Ovary (tissue), 7 donors: ENCODE measurements at regions not wholly inside any gene's neighbourhood (a gene's known extent, or its start where the extent isn't known, plus 50 kb on each side); places are given as distances from the start of the nearest gene placed in this dataset.

Experiments
- DNase-seq, 5 donors: peaks; one replicate each; pipeline ENCODE4 v3.0.0-alpha.2; 2019 to 2020
- H3K27ac ChIP-seq, 2 donors: fragments of 200-600 bp; one replicate each; pipeline versions ENCODE4 v1.5.1 to v1.8.0; 2019 to 2022
- H3K27me3 ChIP-seq: fragments of 200-600 bp; one replicate; pipeline ENCODE4 v1.8.0; 2022
- H3K36me3 ChIP-seq: fragments of 200-600 bp; sonication (generic); one replicate; pipeline ENCODE4 v1.5.1; 2019
- H3K4me1 ChIP-seq: one replicate; pipeline ENCODE4 v1.8.1; 2013; ENCODE audit warnings: mild to moderate bottlenecking, moderate library complexity; ENCODE audit not compliant: insufficient read depth
- H3K4me3 ChIP-seq: fragments of 200-600 bp; sonication (generic); one replicate; pipeline ENCODE4 v1.5.1; 2017
- H3K9me3 ChIP-seq, 2 donors: fragments of 200-600 bp in 1 of 2; sonication (generic) in 1 of 2; one replicate each; pipeline versions ENCODE4 v1.5.1 to v1.8.1; 2013 to 2019; ENCODE audit warnings: mild to moderate bottlenecking in 1 of 2, moderate library complexity in 1 of 2
- EP300 ChIP-seq: sonication (generic); formaldehyde crosslinking; IDR thresholded peaks from one replicate; pipeline ENCODE4 v1.6.1; 2017; ENCODE audit warnings: antibody characterized with exemption
- POLR2A ChIP-seq: fragments of 450-650 bp; IDR thresholded peaks from one replicate; pipeline ENCODE4 v1.6.1; 2017; ENCODE audit warnings: antibody characterized with exemption, mild to moderate bottlenecking, moderate library complexity
- WGBS, 3 donors: extraction: QIAGEN DNeasy Blood & Tissue Kit in 1 of 3; methylation state at CpG; one replicate each; pipeline versions ENCODE4 v1.1.5 to v1.1.7; 2013 to 2017; 5-methylcytosine and 5-hydroxymethylcytosine counted together
- intact Hi-C, 4 donors: fragments of 100-400 bp; cut with DNase I; formaldehyde crosslinking; loops; one replicate each; pipeline versions ENCODE4 v1.11.0 to v1.15.1; 2022 to 2023
- TF ChIP-seq, protein P1 (sequence below), 3 donors: fragments of 450-650 bp in 2 of 3; fragments of 200-600 bp in 1 of 3; IDR thresholded peaks; one replicate each; pipeline versions ENCODE4 v1.5.1 to v1.8.0; 2016 to 2022; ENCODE audit warnings: antibody characterized with exemption in 3 of 3, mild to moderate bottlenecking in 1 of 3
- donor health status: DM: no; HTN: no; CAD: no; lungs with moderate emphysema.
- donor health status: DM: no; HTN: no; CAD: no.
- donor health status: Bipolar disorder and iron deficiency.
- donor health status: DM: no; HTN: no; CAD: no.
- donor health status: DM: yes; HTN: yes; CAD: no.

GRCh38 chr2:11974573-11974972 is 228.1 kb downstream of the LPIN1 start:
- no peak overlapping the region for H3K27ac ChIP-seq
- DNase-seq: no peak
- TF ChIP-seq POLR2A (no peak), EP300 (no peak)
- TF ChIP-seq, protein P1, sequence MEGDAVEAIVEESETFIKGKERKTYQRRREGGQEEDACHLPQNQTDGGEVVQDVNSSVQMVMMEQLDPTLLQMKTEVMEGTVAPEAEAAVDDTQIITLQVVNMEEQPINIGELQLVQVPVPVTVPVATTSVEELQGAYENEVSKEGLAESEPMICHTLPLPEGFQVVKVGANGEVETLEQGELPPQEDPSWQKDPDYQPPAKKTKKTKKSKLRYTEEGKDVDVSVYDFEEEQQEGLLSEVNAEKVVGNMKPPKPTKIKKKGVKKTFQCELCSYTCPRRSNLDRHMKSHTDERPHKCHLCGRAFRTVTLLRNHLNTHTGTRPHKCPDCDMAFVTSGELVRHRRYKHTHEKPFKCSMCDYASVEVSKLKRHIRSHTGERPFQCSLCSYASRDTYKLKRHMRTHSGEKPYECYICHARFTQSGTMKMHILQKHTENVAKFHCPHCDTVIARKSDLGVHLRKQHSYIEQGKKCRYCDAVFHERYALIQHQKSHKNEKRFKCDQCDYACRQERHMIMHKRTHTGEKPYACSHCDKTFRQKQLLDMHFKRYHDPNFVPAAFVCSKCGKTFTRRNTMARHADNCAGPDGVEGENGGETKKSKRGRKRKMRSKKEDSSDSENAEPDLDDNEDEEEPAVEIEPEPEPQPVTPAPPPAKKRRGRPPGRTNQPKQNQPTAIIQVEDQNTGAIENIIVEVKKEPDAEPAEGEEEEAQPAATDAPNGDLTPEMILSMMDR (IDR thresholded peaks at IDR 0.05): no peak
- H3K4me1 ChIP-seq: no peaks in the 10 kb centered on the region
- intact Hi-C loops: no loop called here
- H3K4me3 ChIP-seq: no peak overlapping the region
- WGBS, 3 donors: 94 to 98% (median 96%) methylated on average over 1 of the region's 1 CpG
- no peaks in the 10 kb centered on the region for H3K36me3 ChIP-seq
- H3K27me3 ChIP-seq: no peaks in the 10 kb centered on the region
- no peaks in the 10 kb centered on the region for H3K9me3 ChIP-seq

GRCh38 chr2:11975373-11975772 is 228.9 kb downstream of the LPIN1 start:
- Histone ChIP-seq H3K4me1 (no peaks in the 10 kb centered on the region), H3K36me3 (no peaks in the 10 kb centered on the region), H3K9me3 (no peaks in the 10 kb centered on the region), H3K27ac (no peak overlapping the region), H3K27me3 (no peaks in the 10 kb centered on the region), H3K4me3 (no peak overlapping the region)
- WGBS, 3 donors: 80 to 94% (median 91%) methylated on average over 1 of the region's 1 CpG
- TF ChIP-seq EP300: no peak
- TF ChIP-seq POLR2A: no peak
- TF ChIP-seq, protein P1 (IDR thresholded peaks at IDR 0.05): no peak
- intact Hi-C loops: no loop called here
- DNase-seq: no peak

GRCh38 chr2:11976073-11976472 is 229.6 kb downstream of the LPIN1 start:
- Histone ChIP-seq H3K4me1 (no peaks in the 10 kb centered on the region), H3K27me3 (no peaks in the 10 kb centered on the region), H3K27ac (no peak overlapping the region), H3K36me3 (no peaks in the 10 kb centered on the region), H3K9me3 (no peaks in the 10 kb centered on the region), H3K4me3 (no peak overlapping the region)
- TF ChIP-seq POLR2A (no peak), EP300 (no peak)
- TF ChIP-seq, protein P1 (IDR thresholded peaks at IDR 0.05): no peak
- intact Hi-C loops: no loop called here
- DNase-seq: no peak

DNA sequence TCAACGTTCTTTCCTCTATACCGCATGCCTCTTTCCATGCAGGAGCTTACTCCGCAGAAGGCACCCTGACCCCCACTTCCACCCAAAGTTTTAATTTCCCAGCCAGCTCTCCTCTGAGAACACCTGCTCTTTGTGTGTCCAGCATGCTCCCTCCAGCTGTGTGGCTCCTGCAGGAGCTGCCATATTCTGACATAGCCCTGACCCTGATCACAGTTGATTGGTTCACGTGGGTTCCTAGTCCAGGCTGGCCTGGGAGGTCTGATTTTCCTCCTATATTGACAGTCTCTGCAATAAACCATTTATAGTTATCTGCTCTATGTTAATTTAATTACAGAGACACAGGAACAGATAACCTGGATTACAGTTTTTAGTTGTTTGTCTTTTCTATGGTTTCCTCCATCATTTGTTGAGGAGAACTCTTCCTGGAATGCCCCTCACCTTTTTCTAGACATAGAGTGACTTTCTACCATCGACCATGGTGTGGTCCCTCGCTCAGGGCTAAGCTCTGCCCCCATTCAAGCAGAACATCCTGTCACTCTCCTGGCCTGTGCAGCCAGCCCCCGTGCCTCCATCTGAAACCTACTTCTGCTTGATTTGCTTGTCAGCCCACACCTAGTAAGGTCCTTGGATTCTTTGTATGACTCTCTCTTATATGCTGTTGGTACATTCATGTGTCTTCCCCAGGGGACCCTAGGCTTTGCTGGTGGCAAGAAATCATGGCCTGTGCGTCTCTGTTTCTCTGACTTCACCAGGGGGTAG is 231.5 kb downstream of the LPIN1 start:
- no peak overlapping the region for H3K4me3 ChIP-seq
- TF ChIP-seq EP300 (no peak), POLR2A (no peak)
- TF ChIP-seq, protein P1 (IDR thresholded peaks at IDR 0.05): no peak
- intact Hi-C loops: no loop called here
- H3K4me1 ChIP-seq: no peaks in the 10 kb centered on the region
- H3K9me3 ChIP-seq: no peaks in the 10 kb centered on the region
- no peaks in the 10 kb centered on the region for H3K36me3 ChIP-seq
- DNase-seq: no peak
- H3K27me3 ChIP-seq: no peaks in the 10 kb centered on the region
- no peak overlapping the region for H3K27ac ChIP-seq
- WGBS, 3 donors: 85 to 86% (median 85%) methylated on average over 8 of the region's 8 CpGs
